ENCODE measurements at regions not wholly inside any gene's neighbourhood (a gene's known extent, or its start where the extent isn't known, plus 50 kb on each side); places are given as distances from the start of the nearest gene placed in this dataset.

DNA sequence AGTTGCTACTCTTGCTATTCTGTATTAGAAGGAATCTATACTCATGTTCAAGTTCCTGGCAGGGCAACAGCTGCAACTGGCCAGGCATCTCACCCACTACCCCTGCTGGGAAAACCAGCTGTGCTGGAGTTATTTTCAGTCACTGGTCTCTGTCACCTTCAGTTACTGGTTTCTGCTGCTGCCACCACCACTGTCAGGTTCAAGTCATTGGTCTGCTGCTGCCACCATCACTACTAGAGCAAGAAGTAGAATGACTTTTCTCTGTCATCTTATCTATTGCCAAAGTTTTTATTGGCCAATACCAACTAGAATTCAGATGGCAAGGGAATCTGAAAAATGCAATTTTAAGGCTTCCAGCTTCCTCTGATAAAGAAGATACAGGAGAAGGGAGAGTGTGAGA lies 1615.2 kb downstream of the OLFM4 start:
- TF ChIP-seq, protein P1, sequence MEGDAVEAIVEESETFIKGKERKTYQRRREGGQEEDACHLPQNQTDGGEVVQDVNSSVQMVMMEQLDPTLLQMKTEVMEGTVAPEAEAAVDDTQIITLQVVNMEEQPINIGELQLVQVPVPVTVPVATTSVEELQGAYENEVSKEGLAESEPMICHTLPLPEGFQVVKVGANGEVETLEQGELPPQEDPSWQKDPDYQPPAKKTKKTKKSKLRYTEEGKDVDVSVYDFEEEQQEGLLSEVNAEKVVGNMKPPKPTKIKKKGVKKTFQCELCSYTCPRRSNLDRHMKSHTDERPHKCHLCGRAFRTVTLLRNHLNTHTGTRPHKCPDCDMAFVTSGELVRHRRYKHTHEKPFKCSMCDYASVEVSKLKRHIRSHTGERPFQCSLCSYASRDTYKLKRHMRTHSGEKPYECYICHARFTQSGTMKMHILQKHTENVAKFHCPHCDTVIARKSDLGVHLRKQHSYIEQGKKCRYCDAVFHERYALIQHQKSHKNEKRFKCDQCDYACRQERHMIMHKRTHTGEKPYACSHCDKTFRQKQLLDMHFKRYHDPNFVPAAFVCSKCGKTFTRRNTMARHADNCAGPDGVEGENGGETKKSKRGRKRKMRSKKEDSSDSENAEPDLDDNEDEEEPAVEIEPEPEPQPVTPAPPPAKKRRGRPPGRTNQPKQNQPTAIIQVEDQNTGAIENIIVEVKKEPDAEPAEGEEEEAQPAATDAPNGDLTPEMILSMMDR (IDR thresholded peaks at IDR 0.05): no peak
- TF ChIP-seq POLR2A (IDR thresholded peaks at IDR 0.05): no peak

Measured in heart left ventricle (tissue), 13 donors.